Duodenal mucosa (tissue), 2 donors: ENCODE measurements at regions not wholly inside any gene's neighbourhood (a gene's known extent, or its start where the extent isn't known, plus 50 kb on each side); places are given as distances from the start of the nearest gene placed in this dataset.

Experiments used
- H3K27ac ChIP-seq: one replicate; pipeline ENCODE4 v1.7.0; 2013; ENCODE audit warnings: low read depth, low read length
- H3K27me3 ChIP-seq, 2 donors: one replicate each; pipeline ENCODE4 v1.7.0; 2013; ENCODE audit warnings: low read length in 2 of 2, control low read depth in 1 of 2; ENCODE audit not compliant: insufficient read depth in 2 of 2, control insufficient read depth in 1 of 2
- H3K36me3 ChIP-seq, 2 donors: one replicate each; pipeline ENCODE4 v1.7.0; 2013; ENCODE audit warnings: low read length in 2 of 2, control low read depth in 1 of 2; ENCODE audit not compliant: insufficient read depth in 2 of 2, control insufficient read depth in 1 of 2
- H3K4me1 ChIP-seq, 2 donors: one replicate each; pipeline ENCODE4 v1.7.0; 2013; ENCODE audit warnings: low read length in 2 of 2, control low read depth in 1 of 2; ENCODE audit not compliant: insufficient read depth in 2 of 2, control insufficient read depth in 1 of 2
- H3K4me3 ChIP-seq, 2 donors: one replicate each; pipeline ENCODE4 v1.7.0; 2013; ENCODE audit warnings: low read length in 2 of 2, low read depth in 1 of 2
- H3K9ac ChIP-seq, 2 donors: one replicate each; pipeline ENCODE4 v1.7.0; 2013; ENCODE audit warnings: low read length in 2 of 2, low read depth in 1 of 2
- H3K9me3 ChIP-seq, 2 donors: one replicate each; pipeline ENCODE4 v1.7.0; 2013; ENCODE audit warnings: low read length in 2 of 2, control low read depth in 1 of 2; ENCODE audit not compliant: control insufficient read depth in 1 of 2

- Histone ChIP-seq H3K4me1 (no peaks in the 10 kb centered on the region), H3K9me3 (no peaks in the 10 kb centered on the region), H3K36me3 (no peaks in the 10 kb centered on the region)
Measured at GRCh38 chr21:27314131-27314530, 347.2 kb upstream of the ADAMTS5 start.

GRCh38 chr21:27306791-27307775 is 340.2 kb upstream of the ADAMTS5 start:
- H3K9me3 ChIP-seq: no peaks in the 10 kb centered on the region
- no peaks in the 10 kb centered on the region for H3K4me1 ChIP-seq
- no peak overlapping the region for H3K9ac ChIP-seq
- H3K36me3 ChIP-seq: no peaks in the 10 kb centered on the region
- no peak overlapping the region for H3K4me3 ChIP-seq
- no peaks in the 10 kb centered on the region for H3K27me3 ChIP-seq
- H3K27ac ChIP-seq: no peak overlapping the region

More at GRCh38 chr21:27314131-27314530, 347.2 kb upstream of the ADAMTS5 start:
- Histone ChIP-seq H3K4me3 (no peak overlapping the region), H3K27ac (no peak overlapping the region), H3K9ac (no peak overlapping the region), H3K27me3 (no peaks in the 10 kb centered on the region)

GRCh38 chr21:27306206-27306605 is 339.3 kb upstream of the ADAMTS5 start:
- Histone ChIP-seq H3K4me1 (no peaks in the 10 kb centered on the region), H3K36me3 (no peaks in the 10 kb centered on the region), H3K9me3 (no peaks in the 10 kb centered on the region), H3K27ac (no peak overlapping the region), H3K4me3 (no peak overlapping the region), H3K9ac (no peak overlapping the region), H3K27me3 (no peaks in the 10 kb centered on the region)

- H3K27ac ChIP-seq: no peak overlapping the region
- H3K4me1 ChIP-seq: no peaks in the 10 kb centered on the region
- H3K9me3 ChIP-seq: peaks cover 0 to 6% of the 10 kb centered on the region in 2 donors
- H3K9ac ChIP-seq: no peak overlapping the region
- H3K36me3 ChIP-seq: no peaks in the 10 kb centered on the region
- no peaks in the 10 kb centered on the region for H3K27me3 ChIP-seq
- no peak overlapping the region for H3K4me3 ChIP-seq
Measured at GRCh38 chr21:27301220-27301619, 334.3 kb upstream of the ADAMTS5 start.

- Histone ChIP-seq H3K36me3 (no peaks in the 10 kb centered on the region), H3K27ac (no peak overlapping the region), H3K4me3 (no peak overlapping the region), H3K9ac (no peak overlapping the region), H3K27me3 (no peaks in the 10 kb centered on the region), H3K9me3 (peaks cover 0 to 6% of the 10 kb centered on the region in 2 donors), H3K4me1 (no peaks in the 10 kb centered on the region)
Measured at GRCh38 chr21:27300770-27301169, 333.9 kb upstream of the ADAMTS5 start.

- Histone ChIP-seq H3K27ac (no peak overlapping the region), H3K36me3 (no peaks in the 10 kb centered on the region), H3K4me1 (no peaks in the 10 kb centered on the region), H3K27me3 (no peaks in the 10 kb centered on the region), H3K4me3 (no peak overlapping the region), H3K9me3 (peaks cover 0 to 6% of the 10 kb centered on the region in 2 donors), H3K9ac (no peak overlapping the region)
Measured at GRCh38 chr21:27298465-27298864, 331.6 kb upstream of the ADAMTS5 start.

- H3K4me3 ChIP-seq: no peak overlapping the region
- peaks cover 0 to 5% of the 10 kb centered on the region in 2 donors for H3K9me3 ChIP-seq
- H3K27me3 ChIP-seq: no peaks in the 10 kb centered on the region
- H3K27ac ChIP-seq: no peak overlapping the region
- H3K9ac ChIP-seq: no peak overlapping the region
- no peaks in the 10 kb centered on the region for H3K36me3 ChIP-seq
- no peaks in the 10 kb centered on the region for H3K4me1 ChIP-seq
Measured at GRCh38 chr21:27293239-27293638, 326.4 kb upstream of the ADAMTS5 start.

- no peaks in the 10 kb centered on the region for H3K36me3 ChIP-seq
- no peak overlapping the region for H3K9ac ChIP-seq
- H3K27ac ChIP-seq: no peak overlapping the region
- H3K4me3 ChIP-seq: no peak overlapping the region
- peaks cover 0 to under 1% of the 10 kb centered on the region in 2 donors for H3K9me3 ChIP-seq
- H3K4me1 ChIP-seq: no peaks in the 10 kb centered on the region
- H3K27me3 ChIP-seq: no peaks in the 10 kb centered on the region
Measured at GRCh38 chr21:27292783-27293182, 325.9 kb upstream of the ADAMTS5 start.

GRCh38 chr21:27292229-27292628 is 325.3 kb upstream of the ADAMTS5 start:
- Histone ChIP-seq H3K4me1 (no peaks in the 10 kb centered on the region), H3K9me3 (no peaks in the 10 kb centered on the region), H3K27me3 (no peaks in the 10 kb centered on the region), H3K9ac (no peak overlapping the region), H3K36me3 (no peaks in the 10 kb centered on the region), H3K4me3 (no peak overlapping the region), H3K27ac (no peak overlapping the region)

- Histone ChIP-seq H3K9ac (no peak overlapping the region), H3K36me3 (no peaks in the 10 kb centered on the region), H3K27me3 (no peaks in the 10 kb centered on the region)
Measured at GRCh38 chr21:27291006-27291405, 324.1 kb upstream of the ADAMTS5 start.

More at GRCh38 chr21:27291006-27291405, 324.1 kb upstream of the ADAMTS5 start:
- Histone ChIP-seq H3K9me3 (no peaks in the 10 kb centered on the region), H3K27ac (no peak overlapping the region), H3K4me3 (no peak overlapping the region), H3K4me1 (no peaks in the 10 kb centered on the region)
